T follicular helper cell (primary cell): ENCODE measurements at regions not wholly inside any gene's neighbourhood (a gene's known extent, or its start where the extent isn't known, plus 50 kb on each side); places are given as distances from the start of the nearest gene placed in this dataset.

Experiments
- DNase-seq: peaks from one replicate; pipeline ENCODE4 v3.0.0-alpha.2; 2020; ENCODE audit warnings: low read depth

- DNase-seq: no peak
Observed at GRCh38 chr16:65794973-65795372, 571.5 kb upstream of the CDH5 start.

GRCh38 chr16:65793781-65794180, 572.7 kb upstream of the CDH5 start:
- no peak for DNase-seq

GRCh38 chr16:65790768-65791167, 575.7 kb upstream of the CDH5 start:
- DNase-seq: no peak

GRCh38 chr16:65789161-65789945, 577.1 kb upstream of the CDH5 start:
- no peak for DNase-seq

GRCh38 chr16:65788434-65789140, 577.9 kb upstream of the CDH5 start:
- DNase-seq: no peak

DNA sequence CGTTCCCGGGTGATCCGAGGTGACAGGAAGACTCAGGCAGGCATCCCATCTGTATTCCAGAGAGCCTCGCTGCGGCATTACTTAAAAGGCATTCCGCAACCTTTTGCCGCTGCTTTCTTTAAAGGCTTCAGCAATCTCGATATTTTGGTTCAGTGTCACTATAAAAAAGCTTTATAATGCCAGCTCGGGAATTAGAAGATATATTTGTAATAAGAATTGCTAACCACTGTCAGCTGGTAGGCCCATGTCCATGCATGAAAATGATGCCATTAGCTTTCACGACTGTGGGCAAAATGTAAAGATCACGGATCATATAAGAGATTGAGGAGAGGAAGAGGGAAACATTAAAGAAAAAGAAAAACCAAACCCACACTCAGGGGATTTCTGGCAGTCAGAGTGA, 578.6 kb upstream of the CDH5 start:
- DNase-seq: no peak

DNA sequence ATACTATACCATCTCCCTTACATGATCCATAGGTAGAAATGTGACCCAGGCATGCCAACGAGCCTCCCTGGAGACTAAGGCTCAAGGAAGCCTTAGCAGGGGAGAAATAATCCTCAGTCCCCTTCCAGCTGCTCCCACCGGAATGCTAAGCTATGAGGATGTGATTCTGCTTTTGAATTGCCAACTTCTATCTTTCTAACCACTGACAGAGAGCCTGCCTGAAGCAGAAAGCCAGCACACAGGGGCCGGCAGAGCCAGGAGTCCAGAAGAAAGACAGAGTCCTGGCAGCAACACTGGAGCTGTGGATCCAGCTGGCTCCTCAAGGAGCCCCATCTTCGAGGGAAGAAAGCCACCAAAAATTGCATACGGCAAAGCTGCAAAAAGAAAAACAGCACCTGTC, 579.6 kb upstream of the CDH5 start:
- no peak for DNase-seq

DNA sequence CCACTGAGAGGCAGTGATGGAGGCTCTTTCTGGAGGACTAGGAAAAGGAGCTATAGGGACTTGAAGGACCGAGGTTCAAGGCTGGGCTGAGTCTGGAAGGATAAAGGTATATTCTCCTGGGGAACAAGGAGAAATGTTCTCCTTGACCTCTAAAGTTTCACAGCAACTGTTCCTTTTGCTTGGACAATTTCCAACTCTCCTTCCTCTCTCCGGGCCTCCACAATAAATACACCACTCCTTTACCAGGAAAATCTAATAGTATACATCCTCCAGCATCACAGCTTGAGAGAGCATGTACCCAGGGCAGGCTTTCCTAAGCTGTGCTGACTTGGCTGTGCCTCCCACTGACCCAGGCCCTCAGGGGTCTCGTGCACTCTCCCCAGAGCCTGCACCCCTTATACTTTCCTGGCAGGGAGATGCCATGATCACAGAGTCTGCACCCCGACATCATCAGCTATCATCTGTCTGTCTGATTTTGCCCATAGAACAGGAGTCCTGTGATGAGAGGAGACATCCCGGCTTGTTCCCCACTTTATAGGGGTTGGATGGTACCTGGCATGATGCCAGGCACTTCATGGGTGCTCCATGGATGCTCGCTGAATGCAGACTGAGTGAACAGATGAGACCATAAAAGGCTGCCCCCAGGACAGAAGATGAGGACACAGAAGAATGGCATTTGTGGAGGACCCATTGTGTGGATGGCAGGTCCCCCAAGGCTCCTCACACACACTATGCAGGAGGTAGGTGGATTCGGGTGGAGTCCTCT, 582.6 kb upstream of the CDH5 start:
- DNase-seq: no peak

- no peak for DNase-seq
Observed at GRCh38 chr16:65782611-65783600, 583.6 kb upstream of the CDH5 start.

DNA sequence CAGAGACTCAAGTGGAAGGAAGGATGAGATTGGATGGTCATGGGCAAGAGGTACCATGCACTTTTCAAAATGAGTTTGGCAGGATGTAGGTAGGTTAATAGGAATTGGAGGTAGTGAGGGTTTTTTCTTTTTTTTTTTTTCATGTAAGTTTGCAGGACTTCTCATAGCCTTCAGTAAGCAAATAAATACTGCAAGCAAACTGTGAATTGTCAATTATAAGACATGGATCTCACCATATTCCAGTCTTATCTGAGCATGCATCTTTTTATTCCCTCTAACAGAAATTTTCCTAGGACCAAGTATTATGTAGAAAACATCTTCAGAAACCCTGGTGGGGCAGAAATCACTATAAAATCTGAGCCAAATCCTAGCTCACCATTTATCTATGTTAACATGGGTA, 584.6 kb upstream of the CDH5 start:
- DNase-seq: no peak

GRCh38 chr16:65781363-65781762, 585.1 kb upstream of the CDH5 start:
- DNase-seq: no peak

DNA sequence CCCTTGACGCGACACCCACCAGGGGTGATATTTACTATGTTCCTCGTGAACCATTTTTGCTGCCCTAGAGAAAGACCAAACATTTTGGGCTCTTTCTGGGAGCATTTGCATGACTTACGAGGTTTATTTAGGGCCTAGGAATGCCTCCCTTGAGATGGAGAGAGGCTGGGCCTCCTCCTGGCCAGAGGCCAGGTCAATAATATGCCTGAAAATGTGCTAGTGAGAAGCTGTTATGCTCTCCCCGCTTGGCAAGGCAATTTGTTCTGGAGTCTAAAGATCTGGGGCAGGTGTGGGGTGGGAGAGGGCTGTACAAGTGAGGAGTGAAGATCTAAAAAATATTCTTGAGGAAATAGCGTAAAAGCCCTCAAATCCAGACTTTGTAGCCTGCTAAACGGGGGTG, 587.3 kb upstream of the CDH5 start:
- no peak for DNase-seq

DNA sequence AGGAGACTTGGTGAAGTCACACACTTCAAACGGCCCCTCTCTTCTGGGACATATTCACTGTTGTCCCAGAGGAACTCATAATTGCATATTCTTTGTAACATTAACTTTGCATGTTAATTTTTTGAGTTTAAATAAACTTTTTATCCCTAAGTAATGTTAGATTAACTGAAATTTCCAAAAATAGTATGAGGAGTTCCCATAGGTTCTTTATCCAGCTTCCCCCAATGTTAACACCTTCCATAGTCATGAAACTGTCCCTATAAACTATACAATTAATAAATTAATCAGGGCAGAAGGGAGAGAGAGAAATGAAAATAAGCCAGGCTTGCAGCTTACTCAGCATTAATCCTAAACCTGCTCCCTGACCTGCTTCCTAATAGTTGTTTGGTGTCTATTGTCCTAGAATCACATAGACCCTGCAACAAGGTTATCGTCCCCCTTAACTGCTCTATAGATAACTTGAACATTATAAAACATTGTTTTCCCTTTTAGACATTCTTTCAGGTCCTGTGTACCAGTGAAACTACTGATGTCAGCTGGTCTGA, 589.8 kb upstream of the CDH5 start:
- no peak for DNase-seq

- no peak for DNase-seq
Observed at GRCh38 chr16:65775829-65776228, 590.7 kb upstream of the CDH5 start.

GRCh38 chr16:65774350-65774749, 592.1 kb upstream of the CDH5 start:
- DNase-seq: no peak

GRCh38 chr16:65773301-65773874, 593.1 kb upstream of the CDH5 start:
- no peak for DNase-seq

- no peak for DNase-seq
Observed at GRCh38 chr16:65772134-65772732, 594.3 kb upstream of the CDH5 start.

DNA sequence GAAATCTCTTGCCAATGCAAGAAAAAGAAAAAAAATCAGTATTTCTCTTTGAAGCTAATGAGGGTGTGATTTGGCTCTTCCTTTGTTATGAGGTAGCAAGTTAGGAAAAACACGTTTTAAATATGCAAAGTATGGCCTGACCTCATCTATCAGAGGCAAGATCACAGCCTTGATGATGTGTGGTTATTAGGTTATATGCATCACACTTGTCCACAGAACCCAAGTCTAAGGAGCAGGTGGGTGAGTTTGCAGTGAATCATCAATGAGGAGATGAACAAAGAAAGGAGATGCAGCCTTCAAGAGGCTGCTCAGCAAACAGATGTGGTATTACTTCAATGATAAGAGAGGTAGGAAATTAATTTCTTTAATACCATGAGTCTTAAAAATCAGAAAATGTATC, 594.8 kb upstream of the CDH5 start:
- no peak for DNase-seq

GRCh38 chr16:65770752-65771151, 595.7 kb upstream of the CDH5 start:
- no peak for DNase-seq

DNA sequence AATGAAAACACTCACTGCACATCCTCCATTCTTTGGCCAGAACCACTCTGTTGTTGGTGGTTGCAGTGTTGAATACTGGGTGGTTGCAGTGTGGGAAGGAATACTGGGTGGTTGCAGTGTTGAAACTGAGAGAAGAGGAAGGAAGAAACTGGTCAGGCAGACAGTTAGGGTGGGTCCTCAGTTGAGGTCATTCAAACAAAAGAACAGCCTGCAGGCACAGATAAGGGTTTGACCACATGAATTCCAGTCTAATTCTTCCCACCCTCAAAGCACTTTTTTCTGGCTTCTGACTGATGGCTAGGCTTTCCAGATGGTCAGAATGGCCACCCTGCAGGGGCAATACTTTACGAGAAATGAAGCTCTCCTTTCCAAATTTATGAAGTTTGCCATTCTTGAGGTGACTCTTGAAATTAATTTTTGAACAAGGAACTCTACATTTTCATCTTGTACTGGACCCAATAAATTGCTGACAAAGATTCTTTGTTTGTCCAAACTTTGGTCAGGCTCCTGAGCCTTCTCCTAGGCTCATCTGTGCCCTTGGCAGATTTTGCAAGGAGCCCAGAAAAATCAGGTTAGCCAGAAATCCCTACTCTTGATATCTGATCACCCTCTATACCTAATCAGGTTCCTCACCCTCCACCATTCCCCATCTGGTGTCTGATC, 596.6 kb upstream of the CDH5 start:
- DNase-seq: no peak
